ENCODE measurements at regions not wholly inside any gene's neighbourhood (a gene's known extent, or its start where the extent isn't known, plus 50 kb on each side); places are given as distances from the start of the nearest gene placed in this dataset.

- 100% methylated on average over 1 of the region's 1 CpG; no CpG with 5 or more reads in 1 of the 2 experiments for WGBS, 2 experiments (ENCODE audit: insufficient coverage in 2 of 2)
- no peak overlapping the region for H3K27ac ChIP-seq (ENCODE audit: low read depth, low read length, severe bottlenecking)
These were observed 188.1 kb upstream of the SPRED2 start for GRCh38 chr2:65620524-65620923.

GRCh38 chr2:65620026-65620425 is 187.6 kb upstream of the SPRED2 start:
- Histone ChIP-seq H3K9me3 (ENCODE audit: control insufficient read depth, low read length) (no peaks in the 10 kb centered on the region), H3K27ac (ENCODE audit: low read depth, low read length, severe bottlenecking) (no peak overlapping the region), H3K4me1 (ENCODE audit: control insufficient read depth, insufficient read depth, low read length, poor library complexity, severe bottlenecking) (no peaks in the 10 kb centered on the region), H3K4me3 (ENCODE audit: extremely low read depth, insufficient read depth, low read length, poor library complexity, severe bottlenecking) (no peak overlapping the region), H3K36me3 (ENCODE audit: control insufficient read depth, insufficient read depth, low read length) (no peaks in the 10 kb centered on the region)
- WGBS, 2 experiments (ENCODE audit: insufficient coverage in 2 of 2): 77 to 100% methylated on average over 1 to 2 of the region's 2 CpGs

More at GRCh38 chr2:65620524-65620923, 188.1 kb upstream of the SPRED2 start:
- Histone ChIP-seq H3K9me3 (ENCODE audit: control insufficient read depth, low read length) (no peaks in the 10 kb centered on the region), H3K4me1 (ENCODE audit: control insufficient read depth, insufficient read depth, low read length, poor library complexity, severe bottlenecking) (no peaks in the 10 kb centered on the region), H3K36me3 (ENCODE audit: control insufficient read depth, insufficient read depth, low read length) (no peaks in the 10 kb centered on the region), H3K4me3 (ENCODE audit: extremely low read depth, insufficient read depth, low read length, poor library complexity, severe bottlenecking) (no peak overlapping the region)

- H3K4me3 ChIP-seq (ENCODE audit: extremely low read depth, insufficient read depth, low read length, poor library complexity, severe bottlenecking): no peak overlapping the region
- no peaks in the 10 kb centered on the region for H3K9me3 ChIP-seq (ENCODE audit: control insufficient read depth, low read length)
- H3K27ac ChIP-seq (ENCODE audit: low read depth, low read length, severe bottlenecking): no peak overlapping the region
- no CpG with 5 or more reads among the region's 2 CpGs for WGBS, 2 experiments (ENCODE audit: insufficient coverage in 2 of 2)
- no peaks in the 10 kb centered on the region for H3K4me1 ChIP-seq (ENCODE audit: control insufficient read depth, insufficient read depth, low read length, poor library complexity, severe bottlenecking)
- no peaks in the 10 kb centered on the region for H3K36me3 ChIP-seq (ENCODE audit: control insufficient read depth, insufficient read depth, low read length)
These were observed 183.2 kb upstream of the SPRED2 start for GRCh38 chr2:65615602-65616001.

GRCh38 chr2:65613968-65614555 is 181.7 kb upstream of the SPRED2 start:
- H3K9me3 ChIP-seq (ENCODE audit: control insufficient read depth, low read length): no peaks in the 10 kb centered on the region
- H3K4me1 ChIP-seq (ENCODE audit: control insufficient read depth, insufficient read depth, low read length, poor library complexity, severe bottlenecking): no peaks in the 10 kb centered on the region
- H3K27ac ChIP-seq (ENCODE audit: low read depth, low read length, severe bottlenecking): no peak overlapping the region
- no peak overlapping the region for H3K4me3 ChIP-seq (ENCODE audit: extremely low read depth, insufficient read depth, low read length, poor library complexity, severe bottlenecking)
- H3K36me3 ChIP-seq (ENCODE audit: control insufficient read depth, insufficient read depth, low read length): no peaks in the 10 kb centered on the region
- 100% methylated on average over 1 to 2 of the region's 3 CpGs for WGBS, 2 experiments (ENCODE audit: insufficient coverage in 2 of 2)

- no peak overlapping the region for H3K27ac ChIP-seq (ENCODE audit: low read depth, low read length, severe bottlenecking)
- no peaks in the 10 kb centered on the region for H3K9me3 ChIP-seq (ENCODE audit: control insufficient read depth, low read length)
- WGBS, 2 experiments (ENCODE audit: insufficient coverage in 2 of 2): 73 to 100% methylated on average over 2 of the region's 2 CpGs
- no peaks in the 10 kb centered on the region for H3K4me1 ChIP-seq (ENCODE audit: control insufficient read depth, insufficient read depth, low read length, poor library complexity, severe bottlenecking)
- H3K4me3 ChIP-seq (ENCODE audit: extremely low read depth, insufficient read depth, low read length, poor library complexity, severe bottlenecking): no peak overlapping the region
- no peaks in the 10 kb centered on the region for H3K36me3 ChIP-seq (ENCODE audit: control insufficient read depth, insufficient read depth, low read length)
These were observed 179.1 kb upstream of the SPRED2 start for GRCh38 chr2:65611488-65611887.

GRCh38 chr2:65608916-65609315 is 176.5 kb upstream of the SPRED2 start:
- H3K36me3 ChIP-seq (ENCODE audit: control insufficient read depth, insufficient read depth, low read length): no peaks in the 10 kb centered on the region
- H3K4me3 ChIP-seq (ENCODE audit: extremely low read depth, insufficient read depth, low read length, poor library complexity, severe bottlenecking): no peak overlapping the region
- 90% methylated on average over 9 to 11 of the region's 14 CpGs for whole genome bisulfite sequencing, 2 experiments (ENCODE audit: insufficient coverage in 2 of 2)
- peaks cover 12% of the 10 kb centered on the region for H3K4me1 ChIP-seq (ENCODE audit: control insufficient read depth, insufficient read depth, low read length, poor library complexity, severe bottlenecking)
- no peaks in the 10 kb centered on the region for H3K9me3 ChIP-seq (ENCODE audit: control insufficient read depth, low read length)
- no peak overlapping the region for H3K27ac ChIP-seq (ENCODE audit: low read depth, low read length, severe bottlenecking)

GRCh38 chr2:65608466-65608865 is 176.1 kb upstream of the SPRED2 start:
- Histone ChIP-seq H3K36me3 (ENCODE audit: control insufficient read depth, insufficient read depth, low read length) (no peaks in the 10 kb centered on the region), H3K4me3 (ENCODE audit: extremely low read depth, insufficient read depth, low read length, poor library complexity, severe bottlenecking) (no peak overlapping the region), H3K27ac (ENCODE audit: low read depth, low read length, severe bottlenecking) (no peak overlapping the region), H3K4me1 (ENCODE audit: control insufficient read depth, insufficient read depth, low read length, poor library complexity, severe bottlenecking) (peaks cover 12% of the 10 kb centered on the region), H3K9me3 (ENCODE audit: control insufficient read depth, low read length) (no peaks in the 10 kb centered on the region)
- WGBS, 2 experiments (ENCODE audit: insufficient coverage in 2 of 2): 66 to 90% methylated on average over 2 to 4 of the region's 5 CpGs

- H3K4me3 ChIP-seq (ENCODE audit: extremely low read depth, insufficient read depth, low read length, poor library complexity, severe bottlenecking): no peak overlapping the region
- peaks cover 12% of the 10 kb centered on the region for H3K4me1 ChIP-seq (ENCODE audit: control insufficient read depth, insufficient read depth, low read length, poor library complexity, severe bottlenecking)
- 72 to 77% methylated on average over 8 of the region's 14 CpGs for WGBS, 2 experiments (ENCODE audit: insufficient coverage in 2 of 2)
- no peaks in the 10 kb centered on the region for H3K9me3 ChIP-seq (ENCODE audit: control insufficient read depth, low read length)
- H3K36me3 ChIP-seq (ENCODE audit: control insufficient read depth, insufficient read depth, low read length): no peaks in the 10 kb centered on the region
- H3K27ac ChIP-seq (ENCODE audit: low read depth, low read length, severe bottlenecking): no peak overlapping the region
These were observed 175.4 kb upstream of the SPRED2 start for GRCh38 chr2:65607662-65608305.

- H3K36me3 ChIP-seq (ENCODE audit: control insufficient read depth, insufficient read depth, low read length): no peaks in the 10 kb centered on the region
- H3K4me1 ChIP-seq (ENCODE audit: control insufficient read depth, insufficient read depth, low read length, poor library complexity, severe bottlenecking): peaks cover 12% of the 10 kb centered on the region
- no peak overlapping the region for H3K27ac ChIP-seq (ENCODE audit: low read depth, low read length, severe bottlenecking)
- H3K9me3 ChIP-seq (ENCODE audit: control insufficient read depth, low read length): no peaks in the 10 kb centered on the region
- no peak overlapping the region for H3K4me3 ChIP-seq (ENCODE audit: extremely low read depth, insufficient read depth, low read length, poor library complexity, severe bottlenecking)
These were observed 173.3 kb upstream of the SPRED2 start for GRCh38 chr2:65605743-65606058.

GRCh38 chr2:65605058-65605742 is 172.8 kb upstream of the SPRED2 start:
- 72% methylated on average over 4 of the region's 4 CpGs; no CpG with 5 or more reads in 1 of the 2 experiments for WGBS, 2 experiments (ENCODE audit: insufficient coverage in 2 of 2)
- no peaks in the 10 kb centered on the region for H3K36me3 ChIP-seq (ENCODE audit: control insufficient read depth, insufficient read depth, low read length)
- H3K9me3 ChIP-seq (ENCODE audit: control insufficient read depth, low read length): no peaks in the 10 kb centered on the region
- no peak overlapping the region for H3K4me3 ChIP-seq (ENCODE audit: extremely low read depth, insufficient read depth, low read length, poor library complexity, severe bottlenecking)
- H3K4me1 ChIP-seq (ENCODE audit: control insufficient read depth, insufficient read depth, low read length, poor library complexity, severe bottlenecking): peaks cover 12% of the 10 kb centered on the region
- no peak overlapping the region for H3K27ac ChIP-seq (ENCODE audit: low read depth, low read length, severe bottlenecking)

- no peak overlapping the region for H3K4me3 ChIP-seq (ENCODE audit: extremely low read depth, insufficient read depth, low read length, poor library complexity, severe bottlenecking)
- peaks cover 12% of the 10 kb centered on the region for H3K4me1 ChIP-seq (ENCODE audit: control insufficient read depth, insufficient read depth, low read length, poor library complexity, severe bottlenecking)
- H3K9me3 ChIP-seq (ENCODE audit: control insufficient read depth, low read length): no peaks in the 10 kb centered on the region
- H3K27ac ChIP-seq (ENCODE audit: low read depth, low read length, severe bottlenecking): no peak overlapping the region
- 88 to 89% methylated on average over 2 to 3 of the region's 4 CpGs for WGBS, 2 experiments (ENCODE audit: insufficient coverage in 2 of 2)
- H3K36me3 ChIP-seq (ENCODE audit: control insufficient read depth, insufficient read depth, low read length): no peaks in the 10 kb centered on the region
These were observed 171.8 kb upstream of the SPRED2 start for GRCh38 chr2:65604246-65604645.

Data from mesodermal cell (in vitro differentiated cells).